ENCODE measurements at regions not wholly inside any gene's neighbourhood (a gene's known extent, or its start where the extent isn't known, plus 50 kb on each side); places are given as distances from the start of the nearest gene placed in this dataset.

DNA sequence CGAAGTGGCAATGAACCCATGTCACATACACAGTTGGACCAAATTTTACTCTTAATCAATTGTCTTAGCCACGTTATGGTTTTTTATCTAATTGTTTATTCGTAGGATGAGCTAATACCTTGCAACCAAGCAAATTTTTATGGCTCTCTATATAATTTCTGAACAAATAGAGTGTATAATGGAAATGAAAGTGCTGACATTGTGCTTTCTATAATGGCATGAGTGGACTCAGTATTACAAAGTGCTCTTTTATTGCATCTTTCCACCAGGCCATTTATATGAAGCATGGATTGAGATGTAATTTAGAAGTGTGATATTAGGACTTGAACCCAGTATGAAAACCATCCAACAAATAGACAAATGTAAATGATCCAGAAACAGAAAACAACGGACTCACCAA, 1096.0 kb downstream of the DTWD2 start:
- DNase-seq (ENCODE audit: low read depth), result no peak
- TF ChIP-seq, protein P1, sequence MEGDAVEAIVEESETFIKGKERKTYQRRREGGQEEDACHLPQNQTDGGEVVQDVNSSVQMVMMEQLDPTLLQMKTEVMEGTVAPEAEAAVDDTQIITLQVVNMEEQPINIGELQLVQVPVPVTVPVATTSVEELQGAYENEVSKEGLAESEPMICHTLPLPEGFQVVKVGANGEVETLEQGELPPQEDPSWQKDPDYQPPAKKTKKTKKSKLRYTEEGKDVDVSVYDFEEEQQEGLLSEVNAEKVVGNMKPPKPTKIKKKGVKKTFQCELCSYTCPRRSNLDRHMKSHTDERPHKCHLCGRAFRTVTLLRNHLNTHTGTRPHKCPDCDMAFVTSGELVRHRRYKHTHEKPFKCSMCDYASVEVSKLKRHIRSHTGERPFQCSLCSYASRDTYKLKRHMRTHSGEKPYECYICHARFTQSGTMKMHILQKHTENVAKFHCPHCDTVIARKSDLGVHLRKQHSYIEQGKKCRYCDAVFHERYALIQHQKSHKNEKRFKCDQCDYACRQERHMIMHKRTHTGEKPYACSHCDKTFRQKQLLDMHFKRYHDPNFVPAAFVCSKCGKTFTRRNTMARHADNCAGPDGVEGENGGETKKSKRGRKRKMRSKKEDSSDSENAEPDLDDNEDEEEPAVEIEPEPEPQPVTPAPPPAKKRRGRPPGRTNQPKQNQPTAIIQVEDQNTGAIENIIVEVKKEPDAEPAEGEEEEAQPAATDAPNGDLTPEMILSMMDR (IDR thresholded peaks at IDR 0.05; ENCODE audit: insufficient read depth, low read length), result no peak
- H3K4me3 ChIP-seq (ENCODE audit: low read depth, low read length), result no peak overlapping the region

DNA sequence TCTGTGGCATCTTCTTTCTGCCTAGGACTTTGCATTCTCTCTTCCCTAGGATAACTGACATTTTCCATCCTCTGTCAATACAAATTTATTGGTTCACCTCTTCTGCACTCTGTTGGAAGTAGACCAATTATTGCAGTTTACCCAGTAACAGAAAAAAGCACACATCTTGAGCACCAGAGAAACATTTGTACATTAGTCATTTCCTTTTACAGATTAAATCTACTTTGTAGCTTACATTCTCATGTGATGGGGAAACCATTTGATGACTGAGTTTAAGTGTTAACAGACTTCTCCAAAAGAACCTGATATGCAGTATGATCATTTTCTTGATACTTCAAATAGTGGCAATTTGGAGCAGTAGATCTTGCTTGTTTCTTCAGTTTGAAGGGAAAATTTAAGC, 1098.8 kb downstream of the DTWD2 start:
- no peak overlapping the region for H3K4me3 ChIP-seq (ENCODE audit: low read depth, low read length)
- TF ChIP-seq, protein P1 (IDR thresholded peaks at IDR 0.05; ENCODE audit: insufficient read depth, low read length), result no peak
- peak; percentile 9 for DNase-seq (ENCODE audit: low read depth)

DNA sequence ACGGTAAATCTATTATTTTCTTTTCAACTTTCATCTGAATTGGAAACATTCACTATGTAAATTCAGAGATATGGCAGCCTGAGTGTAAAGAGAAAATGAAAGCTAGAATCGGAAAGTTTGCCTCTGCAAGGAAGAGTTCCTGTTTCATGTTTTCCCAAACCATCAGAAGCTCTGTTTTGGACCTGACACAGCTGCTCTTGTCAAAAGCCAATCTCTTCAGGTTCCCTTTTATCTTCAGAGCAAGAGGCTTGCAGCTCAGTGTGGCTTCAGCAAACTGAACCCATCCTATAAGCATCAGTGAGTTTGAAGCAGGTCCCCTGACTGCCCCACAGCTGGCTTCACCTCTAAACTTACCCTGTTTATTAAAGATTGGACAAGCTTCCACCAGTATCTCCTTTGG, 1099.7 kb downstream of the DTWD2 start:
- no peak for DNase-seq (ENCODE audit: low read depth)
- H3K4me3 ChIP-seq (ENCODE audit: low read depth, low read length), result no peak overlapping the region
- TF ChIP-seq, protein P1 (IDR thresholded peaks at IDR 0.05; ENCODE audit: insufficient read depth, low read length), result no peak

DNA sequence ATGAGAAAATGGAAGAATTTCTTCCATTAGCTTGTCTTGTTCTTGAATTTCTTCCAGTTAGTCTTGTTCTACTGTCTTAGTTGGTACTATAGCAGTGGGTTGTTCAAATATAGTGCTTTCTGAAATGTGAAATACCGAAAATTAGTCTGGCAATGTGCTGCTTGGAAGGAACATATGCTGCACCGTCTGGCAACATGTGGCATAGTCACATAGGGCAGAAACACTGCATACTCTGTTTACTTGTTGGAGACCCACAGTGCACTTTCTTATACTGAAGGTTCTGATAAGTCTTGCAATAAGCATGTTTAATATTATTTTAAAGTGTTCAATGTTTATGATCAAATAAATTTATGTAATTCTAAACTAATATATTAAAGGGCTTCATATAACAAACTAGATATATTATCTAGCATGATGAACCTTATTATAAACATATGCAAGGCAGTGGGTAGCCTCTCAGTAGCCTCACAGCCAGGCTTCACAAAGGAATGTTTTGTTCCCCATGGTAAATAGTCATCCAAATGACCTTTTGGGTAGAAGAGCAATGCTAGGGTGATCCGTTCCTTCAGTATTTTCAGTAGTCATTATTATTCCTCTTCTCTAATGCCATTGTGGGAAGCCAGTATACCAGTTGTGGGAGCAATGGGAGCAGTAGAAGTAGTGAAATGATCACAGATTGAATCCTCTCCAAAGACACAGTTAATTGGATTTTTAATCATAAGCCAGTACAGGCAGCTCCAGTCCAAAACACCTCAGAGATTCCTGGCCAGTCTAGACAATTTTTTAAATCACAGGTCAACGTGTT, 1106.7 kb downstream of the DTWD2 start:
- TF ChIP-seq, protein P1 (IDR thresholded peaks at IDR 0.05; ENCODE audit: insufficient read depth, low read length), result no peak
- DNase-seq (ENCODE audit: low read depth), result no peak
- no peak overlapping the region for H3K4me3 ChIP-seq (ENCODE audit: low read depth, low read length)

DNA sequence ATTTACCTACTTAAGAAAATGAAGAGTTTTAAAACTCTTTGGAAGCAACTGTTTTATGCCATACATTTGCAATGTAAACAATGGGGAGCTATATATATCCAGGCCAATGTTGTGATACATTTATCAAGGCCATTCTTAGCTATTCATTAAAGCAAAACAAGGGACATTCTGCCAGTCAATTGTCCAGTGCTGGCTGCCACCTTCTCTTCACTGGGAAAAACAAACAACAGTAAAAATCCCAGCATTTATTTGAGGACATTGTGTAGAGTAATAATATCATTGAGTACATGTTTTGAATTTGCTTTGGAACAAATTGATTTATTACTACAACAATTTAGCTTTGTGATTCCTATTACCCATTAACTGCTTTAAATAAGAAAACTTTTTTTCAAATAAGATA, 1107.4 kb downstream of the DTWD2 start:
- H3K4me3 ChIP-seq (ENCODE audit: low read depth, low read length), result no peak overlapping the region
- DNase-seq (ENCODE audit: low read depth), result no peak
- TF ChIP-seq, protein P1 (IDR thresholded peaks at IDR 0.05; ENCODE audit: insufficient read depth, low read length), result no peak

DNA sequence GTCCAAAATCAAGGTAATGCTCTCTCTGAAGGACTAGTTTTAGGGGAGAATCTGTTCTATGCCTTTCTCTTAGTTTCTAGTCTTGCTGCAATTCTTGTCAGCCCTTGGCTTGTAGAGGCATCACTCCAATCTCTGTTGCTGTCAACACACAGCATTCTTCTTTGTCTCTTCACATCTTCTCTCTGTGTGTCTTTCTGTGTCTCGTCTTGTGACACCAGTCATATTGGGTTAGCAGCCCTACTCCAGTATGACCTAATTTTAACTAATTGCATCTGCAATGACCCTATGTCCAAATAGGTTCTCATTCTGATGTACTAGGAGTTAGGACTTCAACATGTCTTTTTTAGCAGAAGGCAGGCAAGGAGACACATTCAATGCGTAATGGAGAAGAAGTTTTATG, 1110.6 kb downstream of the DTWD2 start:
- DNase-seq (ENCODE audit: low read depth), result no peak
- TF ChIP-seq, protein P1 (IDR thresholded peaks at IDR 0.05; ENCODE audit: insufficient read depth, low read length), result no peak
- H3K4me3 ChIP-seq (ENCODE audit: low read depth, low read length), result no peak overlapping the region

Data from fibroblast of the aortic adventitia (primary cell).